ENCODE measurements at regions not wholly inside any gene's neighbourhood (a gene's known extent, or its start where the extent isn't known, plus 50 kb on each side); places are given as distances from the start of the nearest gene placed in this dataset.
"Not testable (repeated sequence)": the region's sequence is repeated elsewhere in the genome, so short reads cannot be mapped to it uniquely, and the experiment has no call there.

DNA sequence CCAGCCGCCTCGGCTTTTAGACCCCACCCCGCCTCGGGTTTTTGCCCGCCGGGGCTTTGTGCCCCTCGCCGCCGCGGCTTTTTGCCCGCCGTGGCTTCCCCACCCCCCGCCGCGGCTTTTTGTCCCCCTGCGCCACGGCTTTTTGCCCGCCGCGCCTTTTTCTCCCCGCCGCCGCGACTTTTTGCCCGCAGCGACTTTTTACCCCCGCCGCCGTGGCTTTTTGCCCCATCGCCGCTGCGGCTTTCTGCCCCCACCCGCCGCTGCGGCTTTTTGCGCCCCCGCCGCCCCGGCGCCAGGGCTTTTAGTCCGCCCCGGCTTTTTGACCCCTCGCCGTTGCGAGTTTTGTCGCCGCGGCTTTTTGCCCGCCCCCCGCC, 474.4 kb downstream of the FAM72C start:
- Mint-ChIP-seq H3K9me3 (peaks cover 7% of the 10 kb centered on the region), H3K27me3 (ENCODE audit: insufficient read depth) (peaks cover 8% of the 10 kb centered on the region), H3K4me1 (no peaks in the 10 kb centered on the region), H3K36me3 (ENCODE audit: low read depth) (peaks cover 2% of the 10 kb centered on the region), H3K4me3 (no peak overlapping the region), H3K27ac (no peak overlapping the region)
- peaks cover 3% of the 10 kb centered on the region for H3K27me3 ChIP-seq (ENCODE audit: control insufficient read depth, insufficient read depth, low read length, poor library complexity, severe bottlenecking)
- WGBS, 2 experiments (ENCODE audit: insufficient coverage in 1 of 2, insufficient read length in 1 of 2) = 44 to 68% methylated on average over 5 to 38 of the region's 50 CpGs
- no peak overlapping the region for H3K27ac ChIP-seq (ENCODE audit: low read depth, low read length)
- H3K9ac ChIP-seq (ENCODE audit: extremely low read depth, low read length, poor library complexity, severe bottlenecking) = no peak overlapping the region
- TF ChIP-seq, protein P1, sequence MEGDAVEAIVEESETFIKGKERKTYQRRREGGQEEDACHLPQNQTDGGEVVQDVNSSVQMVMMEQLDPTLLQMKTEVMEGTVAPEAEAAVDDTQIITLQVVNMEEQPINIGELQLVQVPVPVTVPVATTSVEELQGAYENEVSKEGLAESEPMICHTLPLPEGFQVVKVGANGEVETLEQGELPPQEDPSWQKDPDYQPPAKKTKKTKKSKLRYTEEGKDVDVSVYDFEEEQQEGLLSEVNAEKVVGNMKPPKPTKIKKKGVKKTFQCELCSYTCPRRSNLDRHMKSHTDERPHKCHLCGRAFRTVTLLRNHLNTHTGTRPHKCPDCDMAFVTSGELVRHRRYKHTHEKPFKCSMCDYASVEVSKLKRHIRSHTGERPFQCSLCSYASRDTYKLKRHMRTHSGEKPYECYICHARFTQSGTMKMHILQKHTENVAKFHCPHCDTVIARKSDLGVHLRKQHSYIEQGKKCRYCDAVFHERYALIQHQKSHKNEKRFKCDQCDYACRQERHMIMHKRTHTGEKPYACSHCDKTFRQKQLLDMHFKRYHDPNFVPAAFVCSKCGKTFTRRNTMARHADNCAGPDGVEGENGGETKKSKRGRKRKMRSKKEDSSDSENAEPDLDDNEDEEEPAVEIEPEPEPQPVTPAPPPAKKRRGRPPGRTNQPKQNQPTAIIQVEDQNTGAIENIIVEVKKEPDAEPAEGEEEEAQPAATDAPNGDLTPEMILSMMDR (conservative IDR thresholded peaks at IDR 0.05) = no peak
- DNase-seq = peak; percentile 38
- no peaks in the 10 kb centered on the region for H3K36me3 ChIP-seq (ENCODE audit: control insufficient read depth, insufficient read depth, low read length)
- no peaks in the 10 kb centered on the region for H3K4me1 ChIP-seq (ENCODE audit: control insufficient read depth, insufficient read depth, low read length)
- H3K9me3 ChIP-seq (ENCODE audit: control insufficient read depth, low read length) = no peaks in the 10 kb centered on the region
- no peak overlapping the region for H3K4me3 ChIP-seq (ENCODE audit: low read length)

DNA sequence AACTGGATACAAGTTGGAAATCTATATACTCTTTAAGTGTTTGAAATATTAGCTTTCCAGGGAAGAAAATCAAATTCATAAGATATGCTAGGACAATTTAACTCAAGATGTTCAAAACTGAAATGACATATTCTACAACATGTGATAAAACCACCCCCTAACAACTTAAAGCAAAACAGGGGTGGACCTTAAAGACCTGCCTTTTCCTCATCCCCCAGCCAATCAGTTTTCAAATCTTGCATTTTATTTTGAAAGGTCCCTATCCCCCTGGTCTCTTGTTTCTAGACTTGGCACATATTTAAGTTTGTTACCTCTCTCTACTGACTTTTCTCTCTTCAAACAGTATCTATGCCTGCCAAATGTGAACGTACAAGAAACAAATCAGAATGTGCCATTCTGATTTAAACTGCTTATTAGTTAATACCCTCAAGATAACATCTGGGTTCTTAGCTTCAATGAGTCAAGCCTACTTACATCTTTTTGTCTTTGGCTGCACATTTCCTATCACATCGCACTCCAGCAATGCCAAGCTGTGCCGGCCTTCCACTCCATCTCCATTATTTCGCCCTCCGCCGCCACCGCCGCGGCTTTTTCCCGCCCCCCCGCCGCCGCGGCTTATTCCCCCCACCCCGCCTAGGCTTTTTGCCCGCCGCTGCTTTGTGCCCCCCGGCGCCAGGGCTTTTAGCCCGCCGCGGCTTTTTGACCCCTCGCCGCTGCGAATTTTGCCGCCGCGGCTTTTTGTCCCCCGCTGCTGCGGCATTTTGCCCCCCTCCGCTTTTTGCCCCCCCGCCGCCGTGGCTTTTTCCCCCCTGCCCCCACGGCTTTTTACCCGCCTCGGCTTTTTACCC, 475.0 kb downstream of the FAM72C start:
- not testable (repeated sequence) for H3K9ac ChIP-seq (ENCODE audit: extremely low read depth, low read length, poor library complexity, severe bottlenecking); H3K36me3 Mint-ChIP-seq (ENCODE audit: low read depth); H3K27ac ChIP-seq (ENCODE audit: low read depth, low read length); H3K27me3 ChIP-seq (ENCODE audit: control insufficient read depth, insufficient read depth, low read length, poor library complexity, severe bottlenecking); H3K27ac Mint-ChIP-seq; H3K36me3 ChIP-seq (ENCODE audit: control insufficient read depth, insufficient read depth, low read length); H3K4me3 ChIP-seq (ENCODE audit: low read length); H3K4me1 Mint-ChIP-seq; H3K4me1 ChIP-seq (ENCODE audit: control insufficient read depth, insufficient read depth, low read length); H3K27me3 Mint-ChIP-seq (ENCODE audit: insufficient read depth); H3K9me3 Mint-ChIP-seq; H3K9me3 ChIP-seq (ENCODE audit: control insufficient read depth, low read length); DNase-seq; H3K4me3 Mint-ChIP-seq
- 40 to 48% methylated on average over 2 to 24 of the region's 37 CpGs for WGBS, 2 experiments (ENCODE audit: insufficient coverage in 1 of 2, insufficient read length in 1 of 2)
